Mucosa of stomach (tissue), 1 donor: ENCODE measurements at regions not wholly inside any gene's neighbourhood (a gene's known extent, or its start where the extent isn't known, plus 50 kb on each side); places are given as distances from the start of the nearest gene placed in this dataset.

Source experiments
- H3K27me3 ChIP-seq: one replicate; pipeline ENCODE4 v1.7.0; 2013; ENCODE audit warnings: mild to moderate bottlenecking, low read length; ENCODE audit not compliant: control insufficient read depth, insufficient read depth
- H3K36me3 ChIP-seq: one replicate; pipeline ENCODE4 v1.7.0; 2013; ENCODE audit warnings: low read length; ENCODE audit not compliant: control insufficient read depth, insufficient read depth
- H3K4me1 ChIP-seq: one replicate; pipeline ENCODE4 v1.7.0; 2013; ENCODE audit warnings: mild to moderate bottlenecking, low read length; ENCODE audit not compliant: control insufficient read depth, insufficient read depth
- H3K4me3 ChIP-seq: one replicate; pipeline ENCODE4 v1.7.0; 2013; ENCODE audit warnings: low read length
- H3K9ac ChIP-seq: one replicate; pipeline ENCODE4 v1.7.0; 2013; ENCODE audit warnings: mild to moderate bottlenecking, low read length, moderate library complexity
- H3K9me3 ChIP-seq: one replicate; pipeline ENCODE4 v1.7.0; 2013; ENCODE audit warnings: mild to moderate bottlenecking, low read length, moderate library complexity; ENCODE audit not compliant: control insufficient read depth
- donor health status: Pancreatic carcinoma.

GRCh38 chr6:139603581-139603980, 229.1 kb upstream of the CITED2 start:
- no peaks in the 10 kb centered on the region for H3K27me3 ChIP-seq
- H3K9ac ChIP-seq, result no peak overlapping the region
- H3K9me3 ChIP-seq, result no peaks in the 10 kb centered on the region
- H3K4me3 ChIP-seq, result no peak overlapping the region
- peaks cover 12% of the 10 kb centered on the region for H3K4me1 ChIP-seq
- no peaks in the 10 kb centered on the region for H3K36me3 ChIP-seq

- no peaks in the 10 kb centered on the region for H3K36me3 ChIP-seq
Measured at GRCh38 chr6:139602577-139602976, 228.1 kb upstream of the CITED2 start.

GRCh38 chr6:139600919-139601475, 226.5 kb upstream of the CITED2 start:
- H3K36me3 ChIP-seq, result no peaks in the 10 kb centered on the region
- H3K27me3 ChIP-seq, result no peaks in the 10 kb centered on the region
- H3K9ac ChIP-seq, result no peak overlapping the region
- no peaks in the 10 kb centered on the region for H3K9me3 ChIP-seq
- no peak overlapping the region for H3K4me3 ChIP-seq
- peaks cover 28% of the 10 kb centered on the region for H3K4me1 ChIP-seq

More at GRCh38 chr6:139602577-139602976, 228.1 kb upstream of the CITED2 start:
- Histone ChIP-seq H3K4me1 (peaks cover 17% of the 10 kb centered on the region), H3K4me3 (no peak overlapping the region), H3K9me3 (no peaks in the 10 kb centered on the region), H3K9ac (no peak overlapping the region), H3K27me3 (no peaks in the 10 kb centered on the region)

- no peaks in the 10 kb centered on the region for H3K27me3 ChIP-seq
- no peaks in the 10 kb centered on the region for H3K9me3 ChIP-seq
- H3K4me3 ChIP-seq, result no peak overlapping the region
- H3K9ac ChIP-seq, result no peak overlapping the region
- H3K4me1 ChIP-seq, result peaks cover 35% of the 10 kb centered on the region
- H3K36me3 ChIP-seq, result no peaks in the 10 kb centered on the region
Measured at GRCh38 chr6:139600343-139600742, 225.9 kb upstream of the CITED2 start.

- Histone ChIP-seq H3K27me3 (no peaks in the 10 kb centered on the region), H3K4me3 (no peak overlapping the region), H3K4me1 (peaks cover 47% of the 10 kb centered on the region), H3K36me3 (no peaks in the 10 kb centered on the region), H3K9me3 (no peaks in the 10 kb centered on the region), H3K9ac (peak overlapping the region; percentile 8)
Measured at GRCh38 chr6:139597771-139598755, 223.6 kb upstream of the CITED2 start.

GRCh38 chr6:139597087-139597763, 222.8 kb upstream of the CITED2 start:
- H3K9ac ChIP-seq, result peak overlapping the region; percentile 8
- H3K4me1 ChIP-seq, result peaks cover 53% of the 10 kb centered on the region

GRCh38 chr6:139595183-139595582, 220.7 kb upstream of the CITED2 start:
- Histone ChIP-seq H3K4me1 (peaks cover 69% of the 10 kb centered on the region), H3K36me3 (no peaks in the 10 kb centered on the region), H3K9me3 (no peaks in the 10 kb centered on the region), H3K4me3 (no peak overlapping the region), H3K9ac (no peak overlapping the region), H3K27me3 (no peaks in the 10 kb centered on the region)

More at GRCh38 chr6:139597087-139597763, 222.8 kb upstream of the CITED2 start:
- H3K27me3 ChIP-seq, result no peaks in the 10 kb centered on the region
- no peaks in the 10 kb centered on the region for H3K9me3 ChIP-seq
- H3K36me3 ChIP-seq, result no peaks in the 10 kb centered on the region
- H3K4me3 ChIP-seq, result no peak overlapping the region

GRCh38 chr6:139594333-139594965, 220.0 kb upstream of the CITED2 start:
- H3K9me3 ChIP-seq, result no peaks in the 10 kb centered on the region
- no peaks in the 10 kb centered on the region for H3K27me3 ChIP-seq
- H3K4me3 ChIP-seq, result no peak overlapping the region
- peaks cover 73% of the 10 kb centered on the region for H3K4me1 ChIP-seq
- no peaks in the 10 kb centered on the region for H3K36me3 ChIP-seq
- no peak overlapping the region for H3K9ac ChIP-seq

GRCh38 chr6:139593081-139593480, 218.6 kb upstream of the CITED2 start:
- Histone ChIP-seq H3K4me3 (no peak overlapping the region), H3K9me3 (no peaks in the 10 kb centered on the region), H3K27me3 (no peaks in the 10 kb centered on the region), H3K4me1 (peaks cover 78% of the 10 kb centered on the region), H3K9ac (no peak overlapping the region), H3K36me3 (no peaks in the 10 kb centered on the region)

- Histone ChIP-seq H3K4me3 (no peak overlapping the region), H3K27me3 (no peaks in the 10 kb centered on the region), H3K9me3 (no peaks in the 10 kb centered on the region), H3K4me1 (peaks cover 71% of the 10 kb centered on the region), H3K36me3 (no peaks in the 10 kb centered on the region), H3K9ac (no peak overlapping the region)
Measured at GRCh38 chr6:139592011-139592410, 217.6 kb upstream of the CITED2 start.

GRCh38 chr6:139591075-139591865, 216.8 kb upstream of the CITED2 start:
- Histone ChIP-seq H3K4me1 (peaks cover 69% of the 10 kb centered on the region), H3K9me3 (no peaks in the 10 kb centered on the region), H3K27me3 (no peaks in the 10 kb centered on the region), H3K9ac (peak overlapping the region; percentile 25), H3K36me3 (no peaks in the 10 kb centered on the region), H3K4me3 (no peak overlapping the region)
